ENCODE measurements at regions not wholly inside any gene's neighbourhood (a gene's known extent, or its start where the extent isn't known, plus 50 kb on each side); places are given as distances from the start of the nearest gene placed in this dataset.

DNA sequence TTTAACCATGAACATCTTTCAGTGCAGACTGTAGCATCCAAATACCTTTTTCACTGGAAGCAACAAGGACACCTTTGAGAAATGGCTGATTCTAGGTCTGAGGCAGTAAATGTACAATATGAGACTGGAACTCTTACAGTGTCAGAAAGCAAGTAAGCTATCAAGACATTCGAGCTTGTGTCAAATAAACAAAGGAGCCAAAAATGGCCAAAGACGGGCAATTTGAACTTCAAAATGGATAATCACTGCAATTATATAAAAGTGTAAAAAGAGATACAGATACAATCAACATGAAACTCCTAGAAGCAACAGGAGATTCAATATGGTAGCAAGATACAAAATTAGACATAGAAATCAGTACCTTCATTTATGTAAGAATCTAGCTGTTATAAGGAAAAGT lies 138.5 kb upstream of the CCDC54 start:
- no peak for TF ChIP-seq CTCF (IDR thresholded peaks at IDR 0.05; ENCODE audit: low read depth, low read length, missing control alignments)
- Histone ChIP-seq H3K4me3 (ENCODE audit: low read depth, low read length) (no peak overlapping the region), H3K27ac (no peak overlapping the region), H3K27me3 (replicated peaks) (no peaks in the 10 kb centered on the region), H3K36me3 (replicated peaks) (no peaks in the 10 kb centered on the region)
- in situ Hi-C loops (cut with HindIII; ENCODE audit: low pct_ligation_motif_present, low sequenced_read_pairs): no loop called here
- no peak for DNase-seq

DNA sequence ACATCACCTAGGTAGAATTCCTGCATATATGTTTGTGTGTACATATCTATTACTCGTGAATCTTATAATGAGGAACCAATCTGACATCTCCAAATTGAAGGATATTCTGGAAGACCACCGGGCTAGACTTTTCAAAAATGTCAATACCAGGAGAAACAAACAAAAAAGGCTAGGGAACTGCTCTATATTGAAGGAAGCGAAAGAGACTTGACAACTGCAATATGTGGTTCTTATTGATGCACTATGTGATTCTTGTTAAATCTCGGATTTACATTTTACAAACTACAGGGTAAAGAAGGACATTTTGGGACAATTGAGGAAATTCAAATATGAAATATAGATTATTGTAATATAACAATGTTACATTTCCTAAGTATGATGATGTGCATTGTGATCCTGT lies 137.5 kb upstream of the CCDC54 start:
- in situ Hi-C loops (cut with HindIII; ENCODE audit: low pct_ligation_motif_present, low sequenced_read_pairs): no loop called here
- no peak for TF ChIP-seq CTCF (IDR thresholded peaks at IDR 0.05; ENCODE audit: low read depth, low read length, missing control alignments)
- H3K4me3 ChIP-seq (ENCODE audit: low read depth, low read length): no peak overlapping the region
- H3K27me3 ChIP-seq (replicated peaks): no peaks in the 10 kb centered on the region
- H3K27ac ChIP-seq: no peak overlapping the region
- H3K36me3 ChIP-seq (replicated peaks): no peaks in the 10 kb centered on the region
- DNase-seq: no peak

DNA sequence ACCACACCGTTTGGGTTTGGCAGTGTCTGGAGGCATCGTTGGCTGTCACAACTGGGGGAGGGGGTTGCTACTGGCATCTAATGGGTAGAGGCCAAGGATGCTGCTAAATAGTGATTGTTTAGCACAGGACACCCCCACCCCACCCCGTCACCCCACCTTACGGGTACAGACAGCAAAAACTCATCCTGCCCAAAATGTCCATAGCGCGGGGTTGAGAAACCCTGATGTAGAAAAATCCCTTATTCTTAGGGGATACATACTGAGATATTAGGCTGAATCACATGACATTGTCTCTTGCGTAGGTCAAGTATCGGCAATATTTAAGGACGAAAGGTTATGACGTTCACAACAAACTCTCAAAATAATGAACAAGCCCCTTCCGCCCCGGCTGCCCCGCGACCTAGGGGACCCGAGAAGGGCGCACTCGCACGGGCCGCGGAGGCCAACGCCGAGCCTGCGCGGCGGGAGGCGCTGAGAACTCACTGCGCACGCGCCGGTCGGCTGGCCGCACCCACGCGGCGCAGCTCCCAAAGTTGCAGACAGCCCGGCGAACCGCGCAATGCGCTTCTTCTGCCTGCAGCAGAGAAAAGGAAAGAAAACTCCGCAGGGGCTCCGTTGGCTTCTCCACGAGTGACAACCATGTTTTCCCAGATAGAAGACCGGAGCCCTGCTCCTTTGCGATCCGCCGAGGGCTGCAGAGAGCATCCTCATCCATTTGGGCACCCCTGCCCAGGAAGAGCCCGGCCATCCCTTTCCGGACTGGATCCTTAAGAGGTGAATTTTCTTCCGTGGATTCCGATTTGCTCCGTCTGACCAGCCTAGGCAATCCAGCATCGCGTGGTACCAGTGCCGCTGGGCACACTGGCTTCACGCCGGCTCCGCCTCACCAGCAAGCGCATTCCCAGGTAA lies 136.8 kb upstream of the CCDC54 start:
- in situ Hi-C loops (cut with HindIII; ENCODE audit: low pct_ligation_motif_present, low sequenced_read_pairs): no loop called here
- Histone ChIP-seq H3K36me3 (replicated peaks) (no peaks in the 10 kb centered on the region), H3K27me3 (replicated peaks) (no peaks in the 10 kb centered on the region), H3K27ac (peak overlapping the region; percentile 32), H3K4me3 (ENCODE audit: low read depth, low read length) (peak overlapping the region; percentile 79)
- no peak for TF ChIP-seq CTCF (IDR thresholded peaks at IDR 0.05; ENCODE audit: low read depth, low read length, missing control alignments)
- DNase-seq: peak; percentile 56

DNA sequence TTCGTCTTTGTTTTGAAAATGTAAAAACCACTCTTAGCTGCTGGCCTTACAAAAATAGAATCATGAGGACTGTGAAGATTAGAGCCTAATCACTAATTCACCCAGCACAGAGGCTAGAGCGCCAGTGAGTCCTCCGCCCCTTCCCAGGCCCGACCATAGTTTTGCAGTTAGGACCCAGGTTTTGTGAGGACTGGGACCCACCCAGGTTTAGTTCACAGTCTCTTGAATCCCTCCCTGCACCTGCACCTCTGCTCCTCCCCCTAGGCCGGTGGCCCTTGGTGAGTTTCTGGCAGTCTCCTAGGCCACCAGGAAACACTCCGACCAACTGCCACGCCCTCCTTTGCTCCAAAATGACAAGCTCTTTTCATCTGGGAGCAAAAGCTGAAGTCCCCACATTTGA lies 136.0 kb upstream of the CCDC54 start:
- peak; percentile 37 for TF ChIP-seq CTCF (IDR thresholded peaks at IDR 0.05; ENCODE audit: low read depth, low read length, missing control alignments)
- Histone ChIP-seq H3K4me3 (ENCODE audit: low read depth, low read length) (peak overlapping the region; percentile 79), H3K36me3 (replicated peaks) (no peaks in the 10 kb centered on the region), H3K27ac (no peak overlapping the region), H3K27me3 (replicated peaks) (no peaks in the 10 kb centered on the region)
- in situ Hi-C loops (cut with HindIII; ENCODE audit: low pct_ligation_motif_present, low sequenced_read_pairs): no loop called here
- DNase-seq: no peak

DNA sequence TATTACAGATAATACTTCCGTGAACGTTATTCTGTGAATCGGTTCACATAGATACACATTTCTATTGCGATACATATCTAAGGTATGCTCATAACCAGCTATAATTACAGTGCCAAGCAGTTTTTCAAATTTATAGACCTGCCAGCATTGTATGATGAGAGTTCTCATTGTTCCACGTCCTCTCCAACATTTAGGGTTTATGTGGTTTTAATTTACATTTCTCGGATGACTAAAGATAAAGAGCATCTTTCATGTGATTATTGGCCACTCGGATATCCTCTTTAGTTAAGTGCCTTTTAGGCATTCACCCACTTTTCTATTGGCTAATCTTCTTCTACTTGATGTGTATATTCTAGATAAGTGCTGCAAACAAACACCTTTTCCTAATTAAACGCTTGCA lies 134.7 kb upstream of the CCDC54 start:
- H3K36me3 ChIP-seq (replicated peaks): peaks cover 2% of the 10 kb centered on the region
- peak overlapping the region; percentile 79 for H3K4me3 ChIP-seq (ENCODE audit: low read depth, low read length)
- H3K27me3 ChIP-seq (replicated peaks): no peaks in the 10 kb centered on the region
- H3K27ac ChIP-seq: no peak overlapping the region
- TF ChIP-seq CTCF (IDR thresholded peaks at IDR 0.05; ENCODE audit: low read depth, low read length, missing control alignments): no peak
- no peak for DNase-seq
- in situ Hi-C loops (cut with HindIII; ENCODE audit: low pct_ligation_motif_present, low sequenced_read_pairs): no loop called here

All from brain microvascular endothelial cell (primary cell).